SH-SY5Y (cell line): ENCODE measurements at regions not wholly inside any gene's neighbourhood (a gene's known extent, or its start where the extent isn't known, plus 50 kb on each side); places are given as distances from the start of the nearest gene placed in this dataset.

Experiments
- GATA2 ChIP-seq: IDR thresholded peaks from 2 replicates; pipeline ENCODE4 v1.6.1; 2011; ENCODE audit warnings: mild to moderate bottlenecking, low read depth, low read length
- GATA3 ChIP-seq: IDR thresholded peaks from 2 replicates; pipeline ENCODE4 v1.6.1; 2011; ENCODE audit warnings: low read depth, mild to moderate bottlenecking, low read length, moderate library complexity

GRCh38 chr12:58414398-58414871, 473.1 kb downstream of the ATP23 start:
- TF ChIP-seq GATA3 (no peak), GATA2 (no peak)
